SU-DHL-6 (cell line): ENCODE measurements at regions not wholly inside any gene's neighbourhood (a gene's known extent, or its start where the extent isn't known, plus 50 kb on each side); places are given as distances from the start of the nearest gene placed in this dataset.
"Not testable (repeated sequence)": the region's sequence is repeated elsewhere in the genome, so short reads cannot be mapped to it uniquely, and the experiment has no call there.

Source experiments
- H2AFZ ChIP-seq: fragments of 200-600 bp; sonication (generic); 2 replicates; pipeline ENCODE4 v1.6.1; 2014; ENCODE audit warnings: low read depth, mild to moderate bottlenecking, moderate library complexity, mixed read lengths, antibody characterized with exemption, low read length; ENCODE audit not compliant: severe bottlenecking
- H3F3A ChIP-seq: fragments of 200-600 bp; shearing (Covaris generic); 2 replicates; pipeline ENCODE4 v1.6.0; 2016; ENCODE audit warnings: antibody characterized with exemption, mild to moderate bottlenecking; ENCODE audit not compliant: insufficient read depth
- H3K27ac ChIP-seq: fragments of 200-600 bp; sonication (generic); 2 replicates; pipeline ENCODE4 v1.5.1; 2016; ENCODE audit warnings: low read depth, mild to moderate bottlenecking, low read length, moderate library complexity, mixed read lengths
- H3K27me3 ChIP-seq: fragments of 200-600 bp; sonication (generic), shearing (Covaris generic); 2 replicates; pipeline ENCODE4 v1.6.0; 2014; ENCODE audit warnings: mild to moderate bottlenecking, low read length
- H3K36me3 ChIP-seq: fragments of 200-600 bp; sonication (generic); 2 replicates; pipeline ENCODE4 v1.6.1; 2014; ENCODE audit warnings: mild to moderate bottlenecking, low read length, mixed read lengths
- H3K4me2 ChIP-seq: fragments of 300-600, 200-600 bp; shearing (Covaris generic), sonication (generic); 2 replicates; pipeline ENCODE4 v1.6.0; 2014; ENCODE audit warnings: low read length, low read depth, mild to moderate bottlenecking; ENCODE audit not compliant: poor library complexity, severe bottlenecking
- H3K4me3 ChIP-seq: fragments of 200-600 bp; sonication (generic); 2 replicates; pipeline ENCODE4 v1.5.1; 2014; ENCODE audit warnings: antibody characterized with exemption, low read length, mild to moderate bottlenecking, mixed read lengths; ENCODE audit not compliant: insufficient read depth, poor library complexity, severe bottlenecking
- H3K79me2 ChIP-seq: fragments of 200-600 bp; sonication (generic); 2 replicates; pipeline ENCODE4 v1.6.1; 2014; ENCODE audit warnings: mild to moderate bottlenecking, low read length, moderate library complexity; ENCODE audit not compliant: insufficient read depth
- H3K9ac ChIP-seq: fragments of 200-600 bp; sonication (generic); 2 replicates; pipeline ENCODE4 v1.7.0; 2014; ENCODE audit warnings: mild to moderate bottlenecking, low read length
- H3K9me2 ChIP-seq: fragments of 200-600 bp; sonication (generic); replicated peaks from 2 replicates; pipeline ENCODE4 v1.6.1; 2014; ENCODE audit warnings: low read length; ENCODE audit not compliant: insufficient read depth
- H3K9me3 ChIP-seq: fragments of 200-600 bp; sonication (generic); 2 replicates; pipeline ENCODE4 v1.6.1; 2014; ENCODE audit warnings: low read length, mixed read lengths; ENCODE audit not compliant: insufficient read depth
- H4K20me1 ChIP-seq: fragments of 200-600 bp; sonication (generic); 2 replicates; pipeline ENCODE4 v1.6.1; 2014; ENCODE audit warnings: low read depth, mild to moderate bottlenecking, antibody characterized with exemption, low read length, moderate library complexity, mixed read lengths

- H3K79me2 ChIP-seq, H3K4me2 ChIP-seq, H3K9ac ChIP-seq, H3K36me3 ChIP-seq, H3K9me2 ChIP-seq, H2AFZ ChIP-seq, H4K20me1 ChIP-seq, H3K4me3 ChIP-seq, H3F3A ChIP-seq, H3K9me3 ChIP-seq, H3K27me3 ChIP-seq, H3K27ac ChIP-seq: not testable (repeated sequence)
Measured at GRCh38 chr1:83238654-83239053, 760.3 kb downstream of the TTLL7 start.

- not testable (repeated sequence) for H4K20me1 ChIP-seq, H3K27ac ChIP-seq, H3K9ac ChIP-seq, H3K79me2 ChIP-seq, H3K4me2 ChIP-seq, H3F3A ChIP-seq, H3K9me2 ChIP-seq, H3K9me3 ChIP-seq, H3K36me3 ChIP-seq, H3K27me3 ChIP-seq, H2AFZ ChIP-seq, H3K4me3 ChIP-seq
Measured at GRCh38 chr1:83219788-83220187, 779.1 kb downstream of the TTLL7 start.

- H4K20me1 ChIP-seq, H3K4me3 ChIP-seq, H3K9me3 ChIP-seq, H3K27ac ChIP-seq, H3K36me3 ChIP-seq, H3F3A ChIP-seq, H3K27me3 ChIP-seq, H2AFZ ChIP-seq, H3K79me2 ChIP-seq, H3K4me2 ChIP-seq, H3K9me2 ChIP-seq, H3K9ac ChIP-seq: not testable (repeated sequence)
Measured at GRCh38 chr1:83218036-83218716, 780.8 kb downstream of the TTLL7 start.

- not testable (repeated sequence) for H3K4me3 ChIP-seq, H2AFZ ChIP-seq, H3K9me3 ChIP-seq, H3F3A ChIP-seq, H3K79me2 ChIP-seq, H3K27me3 ChIP-seq, H3K4me2 ChIP-seq, H4K20me1 ChIP-seq, H3K36me3 ChIP-seq, H3K9me2 ChIP-seq, H3K27ac ChIP-seq, H3K9ac ChIP-seq
Measured at GRCh38 chr1:83214317-83214716, 784.6 kb downstream of the TTLL7 start.

GRCh38 chr1:83213648-83214047 lies 785.3 kb downstream of the TTLL7 start:
- not testable (repeated sequence) for H3K79me2 ChIP-seq, H3K27me3 ChIP-seq, H3K4me3 ChIP-seq, H3K9me3 ChIP-seq, H4K20me1 ChIP-seq, H2AFZ ChIP-seq, H3K36me3 ChIP-seq, H3K9ac ChIP-seq, H3K9me2 ChIP-seq, H3F3A ChIP-seq, H3K27ac ChIP-seq, H3K4me2 ChIP-seq

GRCh38 chr1:83212033-83212432 lies 786.9 kb downstream of the TTLL7 start:
- H3K9ac ChIP-seq, H3K79me2 ChIP-seq, H3K27me3 ChIP-seq, H3K9me3 ChIP-seq, H3F3A ChIP-seq, H3K27ac ChIP-seq, H3K36me3 ChIP-seq, H3K4me3 ChIP-seq, H4K20me1 ChIP-seq, H2AFZ ChIP-seq, H3K4me2 ChIP-seq, H3K9me2 ChIP-seq: not testable (repeated sequence)

- not testable (repeated sequence) for H2AFZ ChIP-seq, H3K9me2 ChIP-seq, H4K20me1 ChIP-seq, H3K36me3 ChIP-seq, H3K79me2 ChIP-seq, H3K9ac ChIP-seq, H3K4me2 ChIP-seq, H3K9me3 ChIP-seq, H3K4me3 ChIP-seq, H3F3A ChIP-seq, H3K27ac ChIP-seq, H3K27me3 ChIP-seq
Measured at GRCh38 chr1:83208540-83208939, 790.4 kb downstream of the TTLL7 start.

- H3K9ac ChIP-seq, H3K79me2 ChIP-seq, H3K4me3 ChIP-seq, H4K20me1 ChIP-seq, H3K27me3 ChIP-seq, H3K36me3 ChIP-seq, H3F3A ChIP-seq, H3K4me2 ChIP-seq, H3K9me3 ChIP-seq, H2AFZ ChIP-seq, H3K9me2 ChIP-seq, H3K27ac ChIP-seq: not testable (repeated sequence)
Measured at GRCh38 chr1:83194610-83195009, 804.3 kb downstream of the TTLL7 start.
